SK-N-MC (cell line): ENCODE measurements at regions not wholly inside any gene's neighbourhood (a gene's known extent, or its start where the extent isn't known, plus 50 kb on each side); places are given as distances from the start of the nearest gene placed in this dataset.

ENCODE experiments used
- FOXP2 ChIP-seq: optimal IDR thresholded peaks from 2 replicates; pipeline ENCODE3; 2011; ENCODE audit warnings: mild to moderate bottlenecking, moderate library complexity; ENCODE audit not compliant: insufficient read depth; ENCODE audit errors: extremely low read length, control extremely low read depth
- POLR2AphosphoS5 ChIP-seq: IDR thresholded peaks from 2 replicates; pipeline ENCODE4 v1.6.1; 2012; ENCODE audit warnings: mild to moderate bottlenecking, low read depth, low read length, borderline replicate concordance

- TF ChIP-seq FOXP2 (no peak), POLR2AphosphoS5 (no peak)
Measured at GRCh38 chr15:61685534-61685933, 374.7 kb downstream of the VPS13C start.
